HG03066 (cell line): ENCODE measurements at regions not wholly inside any gene's neighbourhood (a gene's known extent, or its start where the extent isn't known, plus 50 kb on each side); places are given as distances from the start of the nearest gene placed in this dataset.

Source experiments
- ATAC-seq: cut with Tn5 transposase; IDR thresholded peaks from one replicate; pipeline ENCODE4 v1.9.1; 2021; ENCODE audit warnings: low read depth; ENCODE audit not compliant: unreplicated experiment

- ATAC-seq: no peak
Observed at GRCh38 chr13:39890537-39890936, 235.1 kb downstream of the COG6 start.

DNA sequence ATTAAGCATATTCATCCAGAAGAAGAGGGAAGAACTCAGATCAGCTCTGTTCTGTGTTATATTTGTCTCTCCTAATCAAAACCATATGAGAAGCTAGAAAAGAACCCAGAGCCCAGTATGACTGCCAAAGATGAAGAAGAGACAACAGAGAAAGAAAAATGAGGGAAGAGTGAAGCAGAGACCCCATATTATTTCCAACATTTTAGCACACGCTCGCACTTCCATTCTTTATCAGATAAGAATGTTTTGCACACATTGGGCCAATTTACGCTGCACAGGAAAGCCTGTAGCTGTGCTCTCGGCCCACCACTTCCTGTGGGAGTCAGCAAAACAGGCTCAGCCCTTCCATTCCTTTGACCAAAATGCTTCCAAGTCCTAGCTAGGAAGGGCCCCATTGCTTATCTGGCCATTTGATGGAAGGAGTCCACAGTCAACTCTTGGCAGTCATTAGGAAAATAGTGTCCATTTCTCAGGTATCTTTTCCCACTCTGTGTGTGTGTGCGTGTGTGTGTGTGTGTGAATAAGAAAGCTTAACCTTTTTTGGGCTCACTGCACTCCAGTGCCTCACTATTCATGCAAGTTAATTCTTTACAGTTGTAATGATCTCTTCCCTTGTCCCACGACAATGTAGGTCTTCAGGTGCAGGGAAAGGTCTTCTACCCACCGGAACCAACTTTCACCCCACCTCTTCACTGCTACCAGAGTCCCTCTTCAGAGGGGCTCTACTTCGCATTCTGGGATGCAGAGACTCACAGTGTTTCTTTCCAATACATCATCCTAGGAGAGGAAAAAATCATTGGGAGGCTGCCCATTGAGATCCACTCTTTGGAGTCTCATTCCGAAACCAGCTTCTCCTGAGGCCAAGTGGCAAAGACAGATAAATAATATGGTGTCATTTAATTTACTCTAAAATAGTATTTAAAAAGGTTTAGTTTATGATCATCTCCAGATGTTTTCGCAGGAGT, 237.5 kb downstream of the COG6 start:
- ATAC-seq: no peak

DNA sequence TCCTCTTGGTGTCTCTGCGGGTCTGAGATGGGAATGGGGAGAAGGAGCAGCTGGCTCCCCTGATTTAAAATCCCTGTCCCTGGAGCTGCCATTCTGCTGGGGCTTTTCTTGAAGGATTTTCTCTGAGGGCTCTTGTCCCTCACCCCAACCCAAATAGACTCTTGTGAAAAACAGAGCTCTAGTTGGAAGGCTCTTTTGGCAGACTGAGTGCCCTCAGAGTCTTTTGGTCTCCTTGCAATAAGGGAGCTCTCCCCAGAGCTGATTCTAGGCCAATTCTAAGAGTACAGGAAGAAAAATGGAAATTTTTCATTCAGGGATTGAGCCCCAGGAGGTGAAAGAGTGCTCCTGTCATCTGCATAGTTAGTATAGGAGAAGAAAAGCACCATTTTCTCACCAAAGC, 238.3 kb downstream of the COG6 start:
- no peak for ATAC-seq

DNA sequence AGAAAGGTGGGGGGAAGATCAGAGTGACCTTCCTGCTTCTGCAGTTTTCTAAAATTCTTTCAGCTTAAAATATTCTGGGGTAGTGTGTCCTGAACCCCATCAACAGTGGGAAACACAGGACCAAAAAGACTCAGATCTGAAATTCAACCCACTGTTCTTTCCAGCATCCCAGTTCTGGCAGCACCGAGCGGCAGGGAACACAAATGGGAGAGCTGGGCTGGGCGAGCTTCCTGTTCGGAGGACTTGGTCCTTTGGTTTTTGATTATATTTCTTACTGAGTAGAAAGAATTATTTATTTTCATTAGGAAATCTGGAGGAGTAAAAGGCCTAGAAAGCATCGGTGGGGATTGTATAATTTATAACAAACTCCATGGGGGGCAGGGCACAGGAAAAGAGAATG, 239.1 kb downstream of the COG6 start:
- ATAC-seq: no peak

DNA sequence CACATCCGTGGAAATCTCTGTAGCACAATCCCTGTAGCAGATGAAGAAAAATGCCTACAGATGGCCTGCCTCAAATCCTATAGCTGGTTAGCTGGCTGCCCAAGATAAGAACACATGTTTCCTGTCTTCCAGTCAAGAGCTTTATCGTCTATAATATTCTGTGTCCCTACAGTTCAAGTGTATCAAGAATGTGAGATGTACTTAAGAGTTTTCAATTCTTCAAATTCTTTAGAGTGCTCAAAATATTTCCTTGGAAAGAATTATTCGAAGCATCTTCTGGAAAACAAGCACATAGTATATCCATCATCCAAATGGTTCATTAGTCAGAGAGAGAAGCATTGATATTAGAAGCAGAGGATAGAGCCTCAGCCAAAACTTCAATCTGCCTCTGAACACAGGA, 239.8 kb downstream of the COG6 start:
- ATAC-seq: no peak

DNA sequence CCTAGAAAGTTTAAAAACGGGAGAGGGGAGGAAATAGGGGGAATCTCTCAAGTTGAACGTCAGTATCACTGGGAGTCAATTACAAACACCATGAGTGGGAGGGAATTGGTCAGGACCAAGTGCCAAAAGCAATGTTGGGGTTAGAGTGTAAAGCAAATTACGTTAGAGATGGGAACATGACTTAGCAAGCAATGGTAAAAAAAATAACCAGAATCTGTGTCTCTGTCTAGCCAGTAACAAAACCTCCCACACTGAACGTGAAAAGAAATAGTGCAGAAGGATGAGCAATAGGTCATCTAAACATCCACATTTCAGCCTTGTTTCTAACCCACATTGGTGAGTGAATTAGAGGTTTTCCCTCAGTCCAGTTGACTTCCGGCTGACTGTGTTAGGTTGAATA, 242.2 kb downstream of the COG6 start:
- no peak for ATAC-seq

GRCh38 chr13:39900106-39900750, 244.8 kb downstream of the COG6 start:
- ATAC-seq: no peak

- no peak for ATAC-seq
Observed at GRCh38 chr13:39904959-39905358, 249.5 kb downstream of the COG6 start.

DNA sequence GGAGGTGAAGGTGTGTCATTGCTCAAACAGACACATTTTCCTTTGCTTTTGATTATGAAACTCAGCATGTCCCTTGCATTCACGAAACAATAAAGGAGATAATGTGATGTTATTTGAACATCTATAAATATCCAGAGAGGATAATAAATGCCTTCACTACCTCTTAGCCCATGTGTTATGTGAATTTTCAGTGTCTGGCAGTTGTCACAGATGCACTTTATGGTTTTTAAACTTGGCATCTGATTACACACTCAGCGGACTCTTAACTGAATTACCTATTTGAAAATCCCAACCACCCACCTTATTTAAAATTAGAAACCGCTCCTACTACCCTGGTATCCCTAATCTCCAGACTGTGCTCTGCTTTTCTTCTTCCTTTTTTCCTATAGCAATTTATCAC, 254.2 kb downstream of the COG6 start:
- ATAC-seq: no peak

DNA sequence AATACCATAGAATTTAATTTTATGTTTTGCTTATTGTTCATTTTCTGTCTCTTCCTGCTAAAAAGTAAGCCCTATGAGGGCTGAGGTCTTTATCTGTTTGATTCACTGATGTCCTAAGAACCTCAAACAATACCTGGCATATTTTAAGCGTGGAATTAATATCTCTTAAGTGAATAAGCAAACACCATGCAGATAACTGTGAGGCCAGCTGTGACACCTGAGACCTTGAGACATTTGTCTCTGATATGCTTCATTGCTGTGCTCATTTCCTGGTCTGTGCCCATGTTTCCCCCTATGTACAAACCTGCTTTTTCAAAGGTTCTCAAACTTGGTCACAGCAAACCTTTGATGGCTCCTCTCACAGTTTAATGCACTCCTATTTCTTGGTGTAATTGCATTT, 254.6 kb downstream of the COG6 start:
- ATAC-seq: no peak

GRCh38 chr13:39910833-39911232, 255.4 kb downstream of the COG6 start:
- no peak for ATAC-seq

GRCh38 chr13:39913339-39913738, 257.9 kb downstream of the COG6 start:
- no peak for ATAC-seq

DNA sequence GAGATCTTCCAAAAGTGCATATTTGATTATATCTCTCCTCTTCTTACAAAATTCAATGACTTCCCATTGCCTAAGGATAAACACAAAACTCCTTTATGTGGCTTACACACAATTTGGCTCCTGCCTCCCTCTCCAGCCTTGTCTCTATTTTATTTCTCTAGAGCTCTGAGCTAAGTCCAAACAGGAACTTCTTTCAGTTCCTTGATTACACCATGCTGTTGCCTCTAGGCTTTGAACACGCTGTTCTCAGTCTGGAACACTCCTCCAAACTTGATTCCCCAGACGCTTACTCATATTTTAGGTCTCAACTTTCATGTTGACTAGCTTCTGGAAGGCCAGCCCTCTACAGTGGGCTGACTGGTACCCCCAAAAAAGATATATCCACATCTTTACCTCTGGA, 258.5 kb downstream of the COG6 start:
- no peak for ATAC-seq

DNA sequence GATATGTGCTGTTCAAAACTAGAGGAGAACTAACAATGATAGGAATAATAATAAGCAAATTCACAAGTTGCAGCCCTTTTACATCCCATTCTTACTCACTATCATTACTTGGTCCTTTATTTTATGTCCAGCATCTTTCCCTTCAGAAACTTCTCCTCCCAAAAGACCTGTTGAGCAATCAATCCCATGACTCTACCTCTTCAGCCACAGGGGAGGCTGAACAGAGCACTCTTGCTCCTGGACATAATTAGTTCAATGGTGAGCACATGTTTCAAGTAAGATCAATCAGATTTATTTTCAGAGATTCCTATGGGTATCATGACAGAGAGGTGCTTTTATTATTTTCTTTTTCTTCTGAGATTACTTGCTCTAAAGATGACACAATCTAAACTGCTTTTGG, 260.0 kb downstream of the COG6 start:
- ATAC-seq: no peak

- no peak for ATAC-seq
Observed at GRCh38 chr13:39916330-39916729, 260.9 kb downstream of the COG6 start.

DNA sequence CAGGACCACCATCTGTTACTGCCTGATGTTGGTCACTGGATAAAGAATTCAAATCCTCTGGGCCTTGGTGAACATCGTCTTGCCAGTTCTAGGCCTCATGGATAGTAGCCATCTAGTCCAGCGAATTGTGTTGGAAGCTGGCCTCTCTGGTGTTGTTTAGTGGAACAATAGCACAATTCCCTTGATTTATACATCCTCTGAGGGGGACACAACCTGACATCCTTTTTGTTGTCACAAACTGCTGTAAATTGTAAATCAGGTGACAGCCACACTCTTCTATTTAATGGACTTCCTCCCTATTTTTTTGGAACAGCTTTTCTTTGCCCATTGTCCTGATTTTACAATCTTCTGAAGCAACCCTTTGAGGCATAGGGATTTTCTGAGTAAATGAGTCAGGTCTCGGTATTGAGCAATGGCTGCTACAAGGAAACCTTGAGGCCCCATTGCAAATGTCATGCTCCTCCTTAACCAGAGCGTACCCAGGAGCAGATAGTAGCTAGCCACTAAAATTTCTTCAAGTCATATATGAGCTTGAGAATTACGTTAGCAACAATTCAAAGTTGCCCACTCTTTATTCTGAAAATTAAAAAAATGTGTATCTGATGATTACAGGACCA, 263.3 kb downstream of the COG6 start:
- ATAC-seq: no peak

GRCh38 chr13:39920613-39921012, 265.2 kb downstream of the COG6 start:
- ATAC-seq: no peak

DNA sequence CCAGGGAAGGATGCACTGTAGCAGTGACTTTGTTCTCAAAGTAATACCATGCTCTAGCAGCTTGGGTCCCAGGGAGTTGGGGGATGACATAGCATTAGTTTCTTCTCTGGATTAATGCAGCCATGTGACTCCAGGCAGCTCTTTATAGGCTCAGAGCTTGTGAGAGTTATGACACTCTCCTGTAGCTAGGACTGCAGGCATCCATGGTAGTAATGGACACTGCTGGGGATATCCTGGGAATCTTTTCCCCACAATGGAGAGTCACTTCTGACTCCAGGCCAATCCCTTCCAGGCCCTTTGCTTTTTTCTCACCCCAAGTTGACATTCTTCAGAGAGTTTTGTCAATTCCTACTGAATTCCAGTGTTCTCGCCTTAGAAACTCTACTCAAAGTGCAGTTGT, 270.9 kb downstream of the COG6 start:
- ATAC-seq: no peak

DNA sequence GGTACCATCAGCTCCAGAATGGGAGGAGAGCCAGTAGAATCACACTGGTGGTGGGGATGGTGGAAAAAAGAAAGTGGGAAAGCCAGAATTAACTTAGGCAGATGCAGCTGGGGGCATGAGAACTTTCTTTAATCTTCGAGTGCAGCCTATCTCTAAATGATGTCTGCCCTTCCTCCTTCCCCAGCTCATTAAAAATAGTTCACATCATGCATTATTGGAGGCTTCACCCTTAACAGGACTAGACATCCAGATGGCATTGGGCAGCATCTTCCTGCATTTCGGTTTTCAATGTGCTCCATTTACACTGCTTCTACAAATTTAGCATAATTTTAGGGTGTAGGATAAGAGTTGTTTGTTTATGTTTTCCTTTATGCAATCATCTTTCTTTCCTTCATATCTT, 272.8 kb downstream of the COG6 start:
- no peak for ATAC-seq

DNA sequence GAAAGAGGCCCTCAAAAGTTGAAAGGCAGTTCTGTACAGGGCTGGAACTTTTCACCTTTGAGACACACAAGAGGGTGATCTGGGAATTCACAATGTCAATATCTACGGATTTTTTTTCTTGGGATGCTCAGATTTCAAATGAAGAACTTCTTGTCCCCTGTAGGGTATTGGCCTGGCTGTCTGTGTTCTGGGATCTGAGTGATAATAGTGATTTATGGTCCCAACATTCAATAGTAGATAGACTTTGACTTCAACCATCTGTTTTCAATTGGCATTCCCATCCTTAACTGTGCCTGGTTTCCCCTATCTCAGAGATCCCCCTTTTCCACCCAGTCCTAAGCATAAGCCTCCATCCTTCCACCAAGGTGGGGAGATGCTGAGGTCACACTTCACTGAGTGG, 274.1 kb downstream of the COG6 start:
- ATAC-seq: no peak

GRCh38 chr13:39930060-39930459, 274.6 kb downstream of the COG6 start:
- ATAC-seq: no peak
